ENCODE measurements at regions not wholly inside any gene's neighbourhood (a gene's known extent, or its start where the extent isn't known, plus 50 kb on each side); places are given as distances from the start of the nearest gene placed in this dataset.
"Not testable (repeated sequence)": the region's sequence is repeated elsewhere in the genome, so short reads cannot be mapped to it uniquely, and the experiment has no call there.

GRCh38 chr1:192476802-192477298, 98.7 kb upstream of the RGS1 start:
- peak; percentile 36 for DNase-seq (ENCODE audit: low spot score)

GRCh38 chr1:192477630-192478029, 97.9 kb upstream of the RGS1 start:
- peak; percentile 57 for DNase-seq (ENCODE audit: low spot score)

GRCh38 chr1:192485692-192486436, 89.7 kb upstream of the RGS1 start:
- peak; percentile 84 for DNase-seq (ENCODE audit: low spot score)

- no peak for DNase-seq (ENCODE audit: low spot score)
Measured at GRCh38 chr1:192488058-192488457, 87.5 kb upstream of the RGS1 start.

GRCh38 chr1:192489047-192489446, 86.5 kb upstream of the RGS1 start:
- no peak for DNase-seq (ENCODE audit: low spot score)

- peak; percentile 51 for DNase-seq (ENCODE audit: low spot score)
Measured at GRCh38 chr1:192489748-192490147, 85.8 kb upstream of the RGS1 start.

- DNase-seq (ENCODE audit: low spot score) = no peak
Measured at GRCh38 chr1:192491804-192492554, 83.6 kb upstream of the RGS1 start.

GRCh38 chr1:192493584-192493983, 82.0 kb upstream of the RGS1 start:
- no peak for DNase-seq (ENCODE audit: low spot score)

GRCh38 chr1:192496369-192497056, 79.1 kb upstream of the RGS1 start:
- no peak for DNase-seq (ENCODE audit: low spot score)

- DNase-seq (ENCODE audit: low spot score) = no peak
Measured at GRCh38 chr1:192497214-192497794, 78.3 kb upstream of the RGS1 start.

GRCh38 chr1:192498092-192498491, 77.5 kb upstream of the RGS1 start:
- not testable (repeated sequence) for DNase-seq (ENCODE audit: low spot score)

GRCh38 chr1:192499061-192499581, 76.5 kb upstream of the RGS1 start:
- DNase-seq (ENCODE audit: low spot score) = not testable (repeated sequence)

- DNase-seq (ENCODE audit: low spot score) = not testable (repeated sequence)
Measured at GRCh38 chr1:192500541-192500940, 75.0 kb upstream of the RGS1 start.

GRCh38 chr1:192506741-192507155, 68.8 kb upstream of the RGS1 start:
- DNase-seq (ENCODE audit: low spot score) = peak; percentile 19

GRCh38 chr1:192512426-192513162, 63.0 kb upstream of the RGS1 start:
- DNase-seq (ENCODE audit: low spot score) = no peak

- DNase-seq (ENCODE audit: low spot score) = no peak
Measured at GRCh38 chr1:192513196-192513595, 62.4 kb upstream of the RGS1 start.

GRCh38 chr1:192513697-192514096, 61.9 kb upstream of the RGS1 start:
- DNase-seq (ENCODE audit: low spot score) = no peak

GRCh38 chr1:192516776-192517297, 58.7 kb upstream of the RGS1 start:
- DNase-seq (ENCODE audit: low spot score) = peak; percentile 87

GRCh38 chr1:192517716-192518355, 57.7 kb upstream of the RGS1 start:
- DNase-seq (ENCODE audit: low spot score) = not testable (repeated sequence)

- no peak for DNase-seq (ENCODE audit: low spot score)
Measured at GRCh38 chr1:192518700-192519099, 56.9 kb upstream of the RGS1 start.
